OCI-LY1 (cell line): ENCODE measurements at regions not wholly inside any gene's neighbourhood (a gene's known extent, or its start where the extent isn't known, plus 50 kb on each side); places are given as distances from the start of the nearest gene placed in this dataset.

Experiments
- H2AFZ ChIP-seq: fragments of 200-600 bp; sonication (generic), shearing (Covaris generic); 2 replicates; pipeline ENCODE4 v1.6.0; 2014; ENCODE audit warnings: antibody characterized with exemption, mild to moderate bottlenecking, low read length
- H3F3A ChIP-seq: fragments of 200-600 bp; sonication (generic), shearing (Covaris generic); 2 replicates; pipeline ENCODE4 v1.6.0; 2014; ENCODE audit warnings: mild to moderate bottlenecking, antibody characterized with exemption, low read length, moderate library complexity; ENCODE audit not compliant: insufficient read depth
- H3K27ac ChIP-seq: fragments of 200-600 bp; sonication (generic); 2 replicates; pipeline ENCODE4 v1.5.1; 2014; ENCODE audit warnings: low read length, mixed run types, mild to moderate bottlenecking, low read depth; ENCODE audit not compliant: poor library complexity, severe bottlenecking
- H3K27me3 ChIP-seq: fragments of 200-600 bp; sonication (generic); 2 replicates; pipeline ENCODE4 v1.6.0; 2014; ENCODE audit warnings: antibody characterized with exemption, mild to moderate bottlenecking, low read length, moderate library complexity; ENCODE audit not compliant: insufficient read depth
- H3K36me3 ChIP-seq: fragments of 200-600 bp; sonication (generic); 2 replicates; pipeline ENCODE4 v1.6.1; 2014; ENCODE audit warnings: mild to moderate bottlenecking, antibody characterized with exemption, low read length, moderate library complexity, mixed read lengths; ENCODE audit not compliant: insufficient read depth
- H3K4me1 ChIP-seq: fragments of 200-600 bp; sonication (generic); 2 replicates; pipeline ENCODE4 v1.5.1; 2014; ENCODE audit warnings: mild to moderate bottlenecking, low read length, moderate library complexity; ENCODE audit not compliant: insufficient read depth, severe bottlenecking
- H3K4me2 ChIP-seq: fragments of 200-600 bp; sonication (generic), shearing (Covaris generic); 2 replicates; pipeline ENCODE4 v1.6.1; 2014; ENCODE audit warnings: low read length
- H3K4me3 ChIP-seq: fragments of 200-600 bp; sonication (generic); 2 replicates; pipeline ENCODE4 v1.5.1; 2014; ENCODE audit warnings: low read length, low read depth, mild to moderate bottlenecking, mixed read lengths; ENCODE audit not compliant: poor library complexity, severe bottlenecking
- H3K79me2 ChIP-seq: fragments of 200-600 bp; shearing (Covaris generic); 2 replicates; pipeline ENCODE4 v1.6.1; 2016; ENCODE audit warnings: mixed run types, low read length, mixed read lengths; ENCODE audit not compliant: insufficient read depth
- H3K9ac ChIP-seq: fragments of 200-600 bp; sonication (generic), shearing (Covaris generic); 2 replicates; pipeline ENCODE4 v1.6.1; 2014; ENCODE audit warnings: mild to moderate bottlenecking, low read length, mixed read lengths
- H3K9me2 ChIP-seq: fragments of 200-600 bp; sonication (generic), shearing (Covaris generic); 2 replicates; pipeline ENCODE4 v1.6.1; 2014; ENCODE audit warnings: low read depth, mild to moderate bottlenecking, low read length, mixed read lengths
- H3K9me3 ChIP-seq: fragments of 200-600 bp; shearing (Covaris generic); 2 replicates; pipeline ENCODE4 v1.6.1; 2014; ENCODE audit warnings: low read length, mixed read lengths
- H4K20me1 ChIP-seq: fragments of 200-600 bp; sonication (generic), shearing (Covaris generic); 2 replicates; pipeline ENCODE4 v1.6.0; 2016; ENCODE audit warnings: mild to moderate bottlenecking, low read length; ENCODE audit not compliant: insufficient read depth
- EZH2 ChIP-seq: fragments of 200-600 bp; sonication (generic), shearing (Covaris generic); IDR thresholded peaks from 2 replicates; pipeline ENCODE4 v1.8.0; 2017; ENCODE audit warnings: borderline replicate concordance, mixed run types, mild to moderate bottlenecking, antibody characterized with exemption, low read length, moderate library complexity, mixed read lengths
- TF ChIP-seq, protein P1 (sequence below): fragments of 200-600 bp; sonication (generic), shearing (Covaris generic); IDR thresholded peaks from 2 replicates; pipeline ENCODE4 v1.5.1; 2017; ENCODE audit warnings: mild to moderate bottlenecking, antibody characterized with exemption, low read length, moderate library complexity, mixed read lengths

- H3K9me2 ChIP-seq: no peaks in the 10 kb centered on the region
- TF ChIP-seq, protein P1, sequence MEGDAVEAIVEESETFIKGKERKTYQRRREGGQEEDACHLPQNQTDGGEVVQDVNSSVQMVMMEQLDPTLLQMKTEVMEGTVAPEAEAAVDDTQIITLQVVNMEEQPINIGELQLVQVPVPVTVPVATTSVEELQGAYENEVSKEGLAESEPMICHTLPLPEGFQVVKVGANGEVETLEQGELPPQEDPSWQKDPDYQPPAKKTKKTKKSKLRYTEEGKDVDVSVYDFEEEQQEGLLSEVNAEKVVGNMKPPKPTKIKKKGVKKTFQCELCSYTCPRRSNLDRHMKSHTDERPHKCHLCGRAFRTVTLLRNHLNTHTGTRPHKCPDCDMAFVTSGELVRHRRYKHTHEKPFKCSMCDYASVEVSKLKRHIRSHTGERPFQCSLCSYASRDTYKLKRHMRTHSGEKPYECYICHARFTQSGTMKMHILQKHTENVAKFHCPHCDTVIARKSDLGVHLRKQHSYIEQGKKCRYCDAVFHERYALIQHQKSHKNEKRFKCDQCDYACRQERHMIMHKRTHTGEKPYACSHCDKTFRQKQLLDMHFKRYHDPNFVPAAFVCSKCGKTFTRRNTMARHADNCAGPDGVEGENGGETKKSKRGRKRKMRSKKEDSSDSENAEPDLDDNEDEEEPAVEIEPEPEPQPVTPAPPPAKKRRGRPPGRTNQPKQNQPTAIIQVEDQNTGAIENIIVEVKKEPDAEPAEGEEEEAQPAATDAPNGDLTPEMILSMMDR: no peak
- no peak for TF ChIP-seq EZH2
- H2AFZ ChIP-seq: no peak overlapping the region
- H3K27me3 ChIP-seq: no peaks in the 10 kb centered on the region
- H3K9ac ChIP-seq: no peak overlapping the region
- H3K4me2 ChIP-seq: no peak overlapping the region
- no peaks in the 10 kb centered on the region for H3K9me3 ChIP-seq
- H3K4me3 ChIP-seq: no peak overlapping the region
- no peaks in the 10 kb centered on the region for H3K4me1 ChIP-seq
- no peaks in the 10 kb centered on the region for H3F3A ChIP-seq
- no peak overlapping the region for H3K27ac ChIP-seq
- no peaks in the 10 kb centered on the region for H3K36me3 ChIP-seq
- H3K79me2 ChIP-seq: no peaks in the 10 kb centered on the region
- H4K20me1 ChIP-seq: no peaks in the 10 kb centered on the region
Measured at GRCh38 chr18:55085557-55086285, 126.5 kb upstream of the CCDC68 start.

DNA sequence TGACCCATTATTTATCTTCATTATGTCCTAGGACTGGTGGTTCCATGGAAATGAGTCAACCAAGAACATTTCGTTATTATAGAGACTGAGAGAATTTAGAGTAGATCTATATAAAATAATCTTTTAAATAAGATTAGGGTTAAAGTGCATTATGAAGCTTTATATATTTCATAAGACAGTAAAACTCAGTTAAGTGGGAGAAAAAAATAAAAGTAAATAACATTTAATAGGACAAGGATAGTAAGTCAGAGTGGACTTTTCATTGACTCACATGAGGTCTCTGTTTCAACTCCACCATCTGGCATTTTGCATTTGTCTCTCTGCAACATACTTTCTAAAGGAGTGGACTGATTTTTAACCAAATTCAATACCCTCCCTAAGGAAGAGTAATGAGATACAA, 125.3 kb upstream of the CCDC68 start:
- Histone ChIP-seq H3K9me3 (no peaks in the 10 kb centered on the region), H3F3A (no peaks in the 10 kb centered on the region), H3K27ac (no peak overlapping the region), H3K79me2 (no peaks in the 10 kb centered on the region), H3K4me1 (no peaks in the 10 kb centered on the region), H3K4me2 (no peak overlapping the region), H3K4me3 (no peak overlapping the region), H4K20me1 (no peaks in the 10 kb centered on the region), H3K9me2 (no peaks in the 10 kb centered on the region), H2AFZ (no peak overlapping the region), H3K36me3 (no peaks in the 10 kb centered on the region), H3K9ac (no peak overlapping the region), H3K27me3 (no peaks in the 10 kb centered on the region)
- TF ChIP-seq, protein P1: no peak
- TF ChIP-seq EZH2: no peak

- Histone ChIP-seq H2AFZ (no peak overlapping the region), H3F3A (no peaks in the 10 kb centered on the region), H3K4me2 (no peak overlapping the region), H3K9ac (no peak overlapping the region), H3K79me2 (no peaks in the 10 kb centered on the region), H3K27me3 (no peaks in the 10 kb centered on the region), H3K4me1 (no peaks in the 10 kb centered on the region), H4K20me1 (no peaks in the 10 kb centered on the region), H3K36me3 (no peaks in the 10 kb centered on the region), H3K9me3 (no peaks in the 10 kb centered on the region), H3K27ac (no peak overlapping the region), H3K4me3 (no peak overlapping the region), H3K9me2 (no peaks in the 10 kb centered on the region)
- TF ChIP-seq, protein P1: no peak
- no peak for TF ChIP-seq EZH2
Measured at GRCh38 chr18:55083461-55083860, 124.2 kb upstream of the CCDC68 start.
